Hepatocyte (in vitro differentiated cells): ENCODE measurements at regions not wholly inside any gene's neighbourhood (a gene's known extent, or its start where the extent isn't known, plus 50 kb on each side); places are given as distances from the start of the nearest gene placed in this dataset.

Experiments used
- DNase-seq: peaks from one replicate; pipeline ENCODE4 v3.0.0-alpha.2; 2016; ENCODE audit warnings: low spot score
- H2AFZ ChIP-seq: fragments of 200-600 bp; sonication (generic); 2 replicates; pipeline ENCODE4 v1.6.0; 2016; ENCODE audit warnings: antibody characterized with exemption, mild to moderate bottlenecking
- H3K27ac ChIP-seq: fragments of 200-600 bp; sonication (generic); 2 replicates; pipeline ENCODE4 v1.5.1; 2016; ENCODE audit warnings: mild to moderate bottlenecking
- H3K27me3 ChIP-seq: fragments of 200-600 bp; sonication (generic); 2 replicates; pipeline ENCODE4 v1.6.1; 2016
- H3K36me3 ChIP-seq: fragments of 200-600 bp; sonication (generic); replicated peaks from 2 replicates; pipeline ENCODE4 v1.5.1; 2016; ENCODE audit warnings: low read depth; ENCODE audit not compliant: insufficient read depth
- H3K4me1 ChIP-seq: fragments of 200-600 bp; sonication (generic); 2 replicates; pipeline ENCODE4 v1.5.1; 2016; ENCODE audit warnings: mild to moderate bottlenecking, moderate library complexity; ENCODE audit not compliant: insufficient read depth
- H3K4me2 ChIP-seq: fragments of 200-600 bp; sonication (generic); 2 replicates; pipeline ENCODE4 v1.6.0; 2016
- H3K4me3 ChIP-seq: fragments of 200-600 bp; sonication (generic); 2 replicates; pipeline ENCODE4 v1.5.1; 2016; ENCODE audit warnings: mild to moderate bottlenecking
- H3K79me2 ChIP-seq: fragments of 200-600 bp; sonication (generic); 2 replicates; pipeline ENCODE4 v1.6.0; 2017; ENCODE audit warnings: mild to moderate bottlenecking
- H3K9me2 ChIP-seq: fragments of 200-600 bp; sonication (generic); replicated peaks from 2 replicates; pipeline ENCODE4 v1.6.0; 2017; ENCODE audit warnings: mild to moderate bottlenecking; ENCODE audit not compliant: insufficient read depth
- H3K9me3 ChIP-seq: fragments of 200-600 bp; sonication (generic); 2 replicates; pipeline ENCODE4 v1.5.1; 2016; ENCODE audit warnings: low read depth, mild to moderate bottlenecking
- H4K20me1 ChIP-seq: fragments of 200-600 bp; sonication (generic); 2 replicates; pipeline ENCODE4 v1.6.0; 2016; ENCODE audit warnings: mild to moderate bottlenecking; ENCODE audit not compliant: insufficient read depth, poor library complexity, severe bottlenecking
- EZH2 ChIP-seq: fragments of 200-600 bp; sonication (generic); IDR thresholded peaks from 2 replicates; pipeline ENCODE4 v1.6.1; 2016; ENCODE audit warnings: antibody characterized with exemption, mild to moderate bottlenecking, borderline replicate concordance
- EZH2phosphoT487 ChIP-seq: fragments of 200-600 bp; sonication (generic); IDR thresholded peaks from one replicate; pipeline ENCODE4 v1.6.1; 2018; ENCODE audit warnings: antibody characterized with exemption, mild to moderate bottlenecking, low read depth, moderate library complexity; ENCODE audit not compliant: unreplicated experiment, severe bottlenecking
- WGBS: methylation state at CpG from one replicate; pipeline ENCODE4 v1.1.6; 2016; ENCODE audit warnings: low lambda C conversion rate; ENCODE audit errors: missing lambda C conversion rate; 5-methylcytosine and 5-hydroxymethylcytosine counted together
- TF ChIP-seq, protein P1 (sequence below): fragments of 200-600 bp; sonication (generic); IDR thresholded peaks from 2 replicates; pipeline ENCODE4 v1.5.1; 2016; ENCODE audit warnings: antibody characterized with exemption, mild to moderate bottlenecking; ENCODE audit not compliant: poor library complexity

DNA sequence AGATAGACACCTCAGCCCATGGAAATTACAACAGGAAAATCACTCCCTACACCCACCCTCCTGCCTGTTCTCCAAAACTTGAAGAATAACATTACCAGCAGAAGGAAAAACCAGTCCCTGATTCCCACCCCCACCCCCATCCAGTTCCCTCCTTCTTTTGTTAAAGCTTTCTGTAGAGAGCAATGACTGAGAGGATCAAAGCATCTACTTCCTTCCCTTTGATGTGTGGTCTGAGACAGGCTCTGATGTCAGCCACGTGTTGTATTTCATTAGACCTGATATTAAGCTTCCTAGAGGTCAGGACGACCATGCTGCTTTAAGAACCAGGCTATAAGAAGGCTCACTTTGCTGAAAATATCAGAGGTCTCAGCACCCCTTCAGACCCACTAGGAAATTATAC lies 73.9 kb upstream of the HAO2 start:
- Histone ChIP-seq H3K4me1 (peaks cover 6% of the 10 kb centered on the region), H3K9me3 (no peaks in the 10 kb centered on the region), H3K79me2 (no peaks in the 10 kb centered on the region), H4K20me1 (no peaks in the 10 kb centered on the region), H3K4me3 (no peak overlapping the region), H3K4me2 (no peak overlapping the region), H3K9me2 (no peaks in the 10 kb centered on the region), H3K36me3 (no peaks in the 10 kb centered on the region), H3K27ac (no peak overlapping the region), H2AFZ (no peak overlapping the region), H3K27me3 (no peaks in the 10 kb centered on the region)
- 6% methylated on average over 2 of the region's 2 CpGs for WGBS
- DNase-seq: no peak
- TF ChIP-seq EZH2phosphoT487 (no peak), EZH2 (no peak)
- TF ChIP-seq, protein P1, sequence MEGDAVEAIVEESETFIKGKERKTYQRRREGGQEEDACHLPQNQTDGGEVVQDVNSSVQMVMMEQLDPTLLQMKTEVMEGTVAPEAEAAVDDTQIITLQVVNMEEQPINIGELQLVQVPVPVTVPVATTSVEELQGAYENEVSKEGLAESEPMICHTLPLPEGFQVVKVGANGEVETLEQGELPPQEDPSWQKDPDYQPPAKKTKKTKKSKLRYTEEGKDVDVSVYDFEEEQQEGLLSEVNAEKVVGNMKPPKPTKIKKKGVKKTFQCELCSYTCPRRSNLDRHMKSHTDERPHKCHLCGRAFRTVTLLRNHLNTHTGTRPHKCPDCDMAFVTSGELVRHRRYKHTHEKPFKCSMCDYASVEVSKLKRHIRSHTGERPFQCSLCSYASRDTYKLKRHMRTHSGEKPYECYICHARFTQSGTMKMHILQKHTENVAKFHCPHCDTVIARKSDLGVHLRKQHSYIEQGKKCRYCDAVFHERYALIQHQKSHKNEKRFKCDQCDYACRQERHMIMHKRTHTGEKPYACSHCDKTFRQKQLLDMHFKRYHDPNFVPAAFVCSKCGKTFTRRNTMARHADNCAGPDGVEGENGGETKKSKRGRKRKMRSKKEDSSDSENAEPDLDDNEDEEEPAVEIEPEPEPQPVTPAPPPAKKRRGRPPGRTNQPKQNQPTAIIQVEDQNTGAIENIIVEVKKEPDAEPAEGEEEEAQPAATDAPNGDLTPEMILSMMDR: no peak

DNA sequence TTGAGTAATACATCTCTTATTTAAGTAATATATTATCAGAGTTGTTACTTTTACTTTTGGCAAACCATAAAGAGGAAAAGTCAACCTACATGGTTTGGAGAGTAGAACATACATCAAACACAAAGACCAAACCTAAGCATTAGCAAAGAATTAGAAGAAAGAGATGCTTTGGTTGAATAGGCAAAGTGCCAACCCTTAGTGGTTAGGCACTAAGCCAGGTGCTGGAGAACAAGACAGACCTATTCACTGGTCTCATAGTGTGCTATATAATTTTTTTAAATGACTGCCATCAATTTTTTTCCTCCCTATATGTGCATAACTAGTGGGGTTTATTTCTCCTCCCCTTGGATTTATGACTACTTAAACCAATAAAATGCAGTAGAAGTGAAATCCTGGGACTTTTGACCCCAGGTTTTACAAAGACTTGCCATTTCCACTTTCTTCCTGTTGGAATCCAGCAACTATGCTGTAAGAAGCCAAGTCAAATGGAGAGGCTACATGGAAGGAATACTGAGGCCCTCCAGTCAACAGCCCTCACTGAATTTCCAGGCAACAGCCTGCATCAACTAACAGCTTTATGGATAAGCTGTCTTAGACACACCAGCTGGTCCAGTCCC lies 69.8 kb upstream of the HAO2 start:
- Histone ChIP-seq H3K27me3 (no peaks in the 10 kb centered on the region), H3K79me2 (no peaks in the 10 kb centered on the region), H3K4me1 (peaks cover 6% of the 10 kb centered on the region), H3K4me3 (no peak overlapping the region), H3K27ac (no peak overlapping the region), H2AFZ (no peak overlapping the region), H3K9me3 (no peaks in the 10 kb centered on the region), H4K20me1 (no peaks in the 10 kb centered on the region), H3K4me2 (no peak overlapping the region), H3K36me3 (no peaks in the 10 kb centered on the region), H3K9me2 (no peaks in the 10 kb centered on the region)
- TF ChIP-seq EZH2 (no peak), EZH2phosphoT487 (no peak)
- TF ChIP-seq, protein P1: no peak
- no peak for DNase-seq

DNA sequence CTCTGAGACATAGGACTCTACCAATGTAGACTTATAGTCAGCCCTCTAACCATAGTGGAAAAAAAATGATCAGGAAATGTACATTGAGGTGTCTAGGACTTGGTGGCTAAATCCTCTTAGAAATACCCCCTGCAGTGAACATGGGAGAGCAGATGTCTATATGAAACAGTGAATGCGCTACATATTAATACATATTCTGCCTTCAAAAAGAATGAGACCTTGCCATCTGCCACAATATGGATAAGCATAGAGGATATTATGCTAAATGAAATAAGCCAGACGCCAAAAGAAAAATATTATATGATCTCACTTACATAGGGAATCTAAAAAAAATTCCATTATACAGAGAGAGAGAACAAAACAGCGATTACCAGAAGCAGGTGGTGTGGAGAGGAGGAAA lies 66.6 kb upstream of the HAO2 start:
- no peaks in the 10 kb centered on the region for H3K36me3 ChIP-seq
- no peaks in the 10 kb centered on the region for H4K20me1 ChIP-seq
- H3K9me2 ChIP-seq: no peaks in the 10 kb centered on the region
- no peak for DNase-seq
- TF ChIP-seq EZH2 (no peak), EZH2phosphoT487 (no peak)
- TF ChIP-seq, protein P1: no peak
- no peak overlapping the region for H3K4me2 ChIP-seq
- no peaks in the 10 kb centered on the region for H3K79me2 ChIP-seq
- WGBS: 93% methylated on average over 3 of the region's 3 CpGs
- H3K4me1 ChIP-seq: no peaks in the 10 kb centered on the region
- H3K27ac ChIP-seq: no peak overlapping the region
- H3K9me3 ChIP-seq: no peaks in the 10 kb centered on the region
- no peak overlapping the region for H3K4me3 ChIP-seq
- no peak overlapping the region for H2AFZ ChIP-seq
- H3K27me3 ChIP-seq: no peaks in the 10 kb centered on the region

DNA sequence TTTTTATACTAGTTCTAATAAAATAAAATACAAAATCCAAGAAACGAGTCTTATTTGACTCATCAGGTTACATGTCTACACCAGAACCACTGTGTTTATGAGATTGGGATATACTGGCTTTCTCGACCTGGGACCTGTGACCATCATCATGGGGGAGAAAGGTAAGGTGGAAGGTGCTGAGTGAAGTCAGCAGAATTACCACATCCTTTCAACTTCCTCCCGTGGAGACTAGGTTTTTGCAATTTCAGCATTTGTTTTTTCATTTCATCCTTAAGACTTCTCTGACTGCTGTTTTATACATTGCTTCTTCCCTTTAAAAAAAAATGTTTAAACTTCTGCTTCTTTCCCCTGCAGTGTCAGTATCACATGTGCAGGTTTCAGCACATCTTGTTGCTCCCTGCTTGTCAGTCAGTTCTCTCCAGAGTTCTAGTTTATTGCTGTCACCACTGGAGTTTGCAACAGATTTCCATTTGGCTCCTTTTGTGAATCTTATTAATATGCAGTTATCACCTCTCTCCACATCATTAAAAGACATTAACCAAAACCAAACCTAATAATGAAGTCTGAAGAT lies 60.4 kb upstream of the HAO2 start:
- Histone ChIP-seq H3K4me3 (no peak overlapping the region), H3K36me3 (no peaks in the 10 kb centered on the region), H3K9me2 (no peaks in the 10 kb centered on the region), H3K9me3 (no peaks in the 10 kb centered on the region), H3K27me3 (no peaks in the 10 kb centered on the region), H2AFZ (no peak overlapping the region), H3K27ac (no peak overlapping the region), H3K79me2 (no peaks in the 10 kb centered on the region), H3K4me2 (no peak overlapping the region), H3K4me1 (no peaks in the 10 kb centered on the region), H4K20me1 (no peaks in the 10 kb centered on the region)
- no peak for TF ChIP-seq EZH2phosphoT487
- TF ChIP-seq EZH2: no peak
- TF ChIP-seq, protein P1: no peak
- WGBS: 55% methylated on average over 3 of the region's 3 CpGs
- no peak for DNase-seq
